ENCODE measurements at regions not wholly inside any gene's neighbourhood (a gene's known extent, or its start where the extent isn't known, plus 50 kb on each side); places are given as distances from the start of the nearest gene placed in this dataset.
A peak's percentile ranks its signal among the peaks of the same experiment; 100 is the strongest.
"Not testable (repeated sequence)": the region's sequence is repeated elsewhere in the genome, so short reads cannot be mapped to it uniquely, and the experiment has no call there.

GRCh38 chr15:92724144-92724543 is 68.6 kb upstream of the FAM174B start:
- no peak for DNase-seq (ENCODE audit: extremely low spot score, unreplicated experiment)
- no peaks in the 10 kb centered on the region for H3K27me3 Mint-ChIP-seq
- no peak overlapping the region for H3K4me3 Mint-ChIP-seq
- no peak overlapping the region for H3K27ac Mint-ChIP-seq
- peaks cover 14% of the 10 kb centered on the region for H3K9me3 Mint-ChIP-seq
- H3K36me3 Mint-ChIP-seq, result peaks cover 8% of the 10 kb centered on the region
- H3K4me1 Mint-ChIP-seq (ENCODE audit: unreplicated experiment), result no peaks in the 10 kb centered on the region
- no peak for TF ChIP-seq CTCF (conservative IDR thresholded peaks at IDR 0.05)

GRCh38 chr15:92725171-92725570 is 69.6 kb upstream of the FAM174B start:
- no peaks in the 10 kb centered on the region for H3K27me3 Mint-ChIP-seq
- no peak for TF ChIP-seq CTCF (conservative IDR thresholded peaks at IDR 0.05)
- H3K9me3 Mint-ChIP-seq, result peaks cover 14% of the 10 kb centered on the region
- no peak overlapping the region for H3K4me3 Mint-ChIP-seq
- no peak overlapping the region for H3K27ac Mint-ChIP-seq
- H3K36me3 Mint-ChIP-seq, result peaks cover 8% of the 10 kb centered on the region
- no peak for DNase-seq (ENCODE audit: extremely low spot score, unreplicated experiment)
- H3K4me1 Mint-ChIP-seq (ENCODE audit: unreplicated experiment), result no peaks in the 10 kb centered on the region

- Mint-ChIP-seq H3K9me3 (no peaks in the 10 kb centered on the region), H3K4me1 (ENCODE audit: unreplicated experiment) (no peaks in the 10 kb centered on the region), H3K4me3 (no peak overlapping the region), H3K36me3 (no peaks in the 10 kb centered on the region), H3K27me3 (no peaks in the 10 kb centered on the region), H3K27ac (no peak overlapping the region)
- no peak for DNase-seq (ENCODE audit: extremely low spot score, unreplicated experiment)
- no peak for TF ChIP-seq CTCF (conservative IDR thresholded peaks at IDR 0.05)
Measured at GRCh38 chr15:92728266-92728665, 72.7 kb upstream of the FAM174B start.

- Mint-ChIP-seq H3K27me3 (no peaks in the 10 kb centered on the region), H3K4me1 (ENCODE audit: unreplicated experiment) (no peaks in the 10 kb centered on the region), H3K36me3 (no peaks in the 10 kb centered on the region), H3K27ac (peak overlapping the region; percentile 91), H3K4me3 (peak overlapping the region; percentile 87), H3K9me3 (no peaks in the 10 kb centered on the region)
- no peak for DNase-seq (ENCODE audit: extremely low spot score, unreplicated experiment)
- no peak for TF ChIP-seq CTCF (conservative IDR thresholded peaks at IDR 0.05)
Measured at GRCh38 chr15:92733090-92733933, 77.7 kb upstream of the FAM174B start.

GRCh38 chr15:92733934-92734521 is 78.5 kb upstream of the FAM174B start:
- Mint-ChIP-seq H3K4me1 (ENCODE audit: unreplicated experiment) (no peaks in the 10 kb centered on the region), H3K27me3 (no peaks in the 10 kb centered on the region), H3K4me3 (peak overlapping the region; percentile 87), H3K9me3 (no peaks in the 10 kb centered on the region), H3K36me3 (no peaks in the 10 kb centered on the region), H3K27ac (peak overlapping the region; percentile 91)
- DNase-seq (ENCODE audit: extremely low spot score, unreplicated experiment), result no peak
- no peak for TF ChIP-seq CTCF (conservative IDR thresholded peaks at IDR 0.05)

- H3K36me3 Mint-ChIP-seq; H3K9me3 Mint-ChIP-seq; H3K4me3 Mint-ChIP-seq; H3K27me3 Mint-ChIP-seq; DNase-seq (ENCODE audit: extremely low spot score, unreplicated experiment); H3K4me1 Mint-ChIP-seq (ENCODE audit: unreplicated experiment); H3K27ac Mint-ChIP-seq: not testable (repeated sequence)
Measured at GRCh38 chr15:92739246-92739645, 83.7 kb upstream of the FAM174B start.

Measured in type B pancreatic cell (in vitro differentiated cells).